GM19035 (cell line): ENCODE measurements at regions not wholly inside any gene's neighbourhood (a gene's known extent, or its start where the extent isn't known, plus 50 kb on each side); places are given as distances from the start of the nearest gene placed in this dataset.
"Not testable (repeated sequence)": the region's sequence is repeated elsewhere in the genome, so short reads cannot be mapped to it uniquely, and the experiment has no call there.

ENCODE experiments used
- ATAC-seq: cut with Tn5 transposase; IDR thresholded peaks from one replicate; pipeline ENCODE4 v1.9.1; 2021; ENCODE audit not compliant: unreplicated experiment

- no peak for ATAC-seq
Measured at GRCh38 chr5:171706736-171707441, 78.7 kb upstream of the SMIM23 start.

GRCh38 chr5:171707442-171707792, 78.2 kb upstream of the SMIM23 start:
- ATAC-seq = no peak

- no peak for ATAC-seq
Measured at GRCh38 chr5:171709930-171710329, 75.7 kb upstream of the SMIM23 start.

GRCh38 chr5:171710451-171711024, 75.1 kb upstream of the SMIM23 start:
- no peak for ATAC-seq

GRCh38 chr5:171711571-171711970, 74.0 kb upstream of the SMIM23 start:
- ATAC-seq = no peak

GRCh38 chr5:171712616-171713015, 73.0 kb upstream of the SMIM23 start:
- no peak for ATAC-seq

GRCh38 chr5:171713152-171713551, 72.5 kb upstream of the SMIM23 start:
- ATAC-seq = no peak

GRCh38 chr5:171714261-171714660, 71.4 kb upstream of the SMIM23 start:
- ATAC-seq = no peak

GRCh38 chr5:171714851-171715250, 70.8 kb upstream of the SMIM23 start:
- ATAC-seq = no peak

GRCh38 chr5:171715551-171715950, 70.1 kb upstream of the SMIM23 start:
- no peak for ATAC-seq

- no peak for ATAC-seq
Measured at GRCh38 chr5:171720086-171720485, 65.5 kb upstream of the SMIM23 start.

- ATAC-seq = no peak
Measured at GRCh38 chr5:171721464-171721863, 64.2 kb upstream of the SMIM23 start.

- ATAC-seq = no peak
Measured at GRCh38 chr5:171724468-171725204, 61.0 kb upstream of the SMIM23 start.

GRCh38 chr5:171725205-171725601, 60.4 kb upstream of the SMIM23 start:
- ATAC-seq = no peak

GRCh38 chr5:171726819-171727218, 58.8 kb upstream of the SMIM23 start:
- ATAC-seq = not testable (repeated sequence)

GRCh38 chr5:171728686-171729085, 56.9 kb upstream of the SMIM23 start:
- no peak for ATAC-seq
